ENCODE measurements at regions not wholly inside any gene's neighbourhood (a gene's known extent, or its start where the extent isn't known, plus 50 kb on each side); places are given as distances from the start of the nearest gene placed in this dataset.

GRCh38 chr11:70881948-70882715 lies 370.2 kb downstream of the SHANK2 start:
- TF ChIP-seq CTCF (IDR thresholded peaks at IDR 0.05) = no peak
- no peak for TF ChIP-seq EZH2 (IDR thresholded peaks at IDR 0.05)
- no peak for TF ChIP-seq EZH2phosphoT487 (IDR thresholded peaks at IDR 0.05)

Measured in neural progenitor cell (in vitro differentiated cells).